GM12878 (cell line): ENCODE measurements at regions not wholly inside any gene's neighbourhood (a gene's known extent, or its start where the extent isn't known, plus 50 kb on each side); places are given as distances from the start of the nearest gene placed in this dataset.

ENCODE experiments used
- ATAC-seq: fragments of 200-7000 bp; cut with Tn5 transposase; 3 replicates; pipeline ENCODE4 v1.9.1; 2020; ENCODE audit warnings: mild to moderate bottlenecking, moderate library complexity
- BruUV-seq: library from RNA; stranded (reverse); fragments of 400-500 nt; replicated peaks from 2 replicates; lab custom pipeline; 2021; lab: Mats Ljungman, UMichigan
- CTCF ChIA-PET: fragments of 300-600 bp; sonication (Branson Sonifier 250); formaldehyde crosslinking; extraction: SDS; loops from one replicate; lab custom pipeline; 2021; ENCODE audit warnings: inconsistent platforms; lab: Yijun Ruan, JAX
- POLR2A ChIA-PET: fragments of 350-600 bp; formaldehyde crosslinking; extraction: SDS; loops from one replicate; lab custom pipeline; 2021; ENCODE audit warnings: inconsistent platforms; lab: Charles Lee
- RAD21 ChIA-PET: fragments of 300-600 bp; sonication (Branson Sonifier 250); formaldehyde crosslinking; loops from one replicate; lab custom pipeline; 2023; ENCODE audit warnings: antibody characterized with exemption; ENCODE audit not compliant: unreplicated experiment; lab: Charles Lee
- SMC1A ChIA-PET: fragments of 300-600 bp; sonication (Branson Sonifier 250); formaldehyde crosslinking; loops from one replicate; lab custom pipeline; 2023; ENCODE audit not compliant: unreplicated experiment, uncharacterized antibody; lab: Charles Lee
- DNase-seq: peaks from one replicate; pipeline ENCODE4 v3.0.0-alpha.2; 2011; ENCODE audit warnings: low read depth, low spot score
- FAIRE-seq: peaks from 3 replicates; lab custom pipeline; 2011; peaks lifted over from hg19 to GRCh38; lab: Jason Lieb, UNC
- H2AFZ ChIP-seq: 2 replicates; pipeline ENCODE4 v1.6.0; 2011; ENCODE audit warnings: low read depth, low read length, control low read depth; ENCODE audit not compliant: control insufficient read depth
- H3K27ac ChIP-seq: 2 replicates; pipeline ENCODE4 v1.5.1; 2011; ENCODE audit warnings: control low read depth; ENCODE audit not compliant: control insufficient read depth, insufficient read depth
- H3K27me3 ChIP-seq, 2 experiments: replicated peaks in 1 of 2; 2 replicates each; pipeline versions ENCODE4 v1.6.0 to v1.6.1; 2011; ENCODE audit warnings: low read length in 1 of 2; ENCODE audit not compliant: control insufficient read depth in 2 of 2, insufficient read depth in 2 of 2
- H3K36me3 ChIP-seq, 2 experiments: 2 replicates each; pipeline ENCODE4 v1.5.1; 2011; ENCODE audit warnings: low read length in 1 of 2; ENCODE audit not compliant: control insufficient read depth in 2 of 2, insufficient read depth in 2 of 2
- H3K4me1 ChIP-seq: 2 replicates; pipeline ENCODE4 v1.6.1; 2011; ENCODE audit warnings: mild to moderate bottlenecking, low read length, moderate library complexity, mixed read lengths; ENCODE audit not compliant: control insufficient read depth, insufficient read depth
- H3K4me2 ChIP-seq: 2 replicates; pipeline ENCODE4 v1.6.0; 2011; ENCODE audit warnings: control low read depth; ENCODE audit not compliant: control insufficient read depth, insufficient read depth
- H3K4me3 ChIP-seq: fragments of 200-600 bp; sonication (generic); 2 replicates; pipeline ENCODE4 v1.5.1; 2016
- H3K79me2 ChIP-seq: 2 replicates; pipeline ENCODE4 v1.6.0; 2011; ENCODE audit warnings: low read length; ENCODE audit not compliant: control insufficient read depth, insufficient read depth
- H3K9ac ChIP-seq: 2 replicates; pipeline ENCODE4 v1.8.0; 2011; ENCODE audit warnings: low read length, control low read depth, mixed read lengths; ENCODE audit not compliant: control insufficient read depth, insufficient read depth
- H3K9me3 ChIP-seq: replicated peaks from 3 replicates; pipeline ENCODE4 v1.5.1; 2011; ENCODE audit warnings: mild to moderate bottlenecking, low read length; ENCODE audit not compliant: control insufficient read depth, insufficient read depth
- H4K20me1 ChIP-seq: 2 replicates; pipeline ENCODE4 v1.6.0; 2011; ENCODE audit not compliant: control insufficient read depth, insufficient read depth
- CHD4 ChIP-seq: fragments of 200-600 bp; sonication (generic); IDR thresholded peaks from 2 replicates; pipeline ENCODE4 v1.6.1; 2016; ENCODE audit warnings: mild to moderate bottlenecking
- KAT2A ChIP-seq: conservative IDR thresholded peaks from 2 replicates; pipeline ENCODE4 v1.6.1; 2011; ENCODE audit warnings: low read depth, low read length; ENCODE audit not compliant: control insufficient read depth
- MTA2 ChIP-seq: fragments of 450-650 bp; IDR thresholded peaks from 2 replicates; pipeline ENCODE4 v1.6.1; 2016; ENCODE audit warnings: low read depth, mild to moderate bottlenecking, moderate library complexity
- NFYA ChIP-seq: IDR thresholded peaks from 2 replicates; pipeline ENCODE4 v1.6.1; 2011; ENCODE audit warnings: low read depth, mild to moderate bottlenecking, low read length, improper control_type of control experiment, borderline replicate concordance
- PAX5 ChIP-seq: IDR thresholded peaks from 2 replicates; pipeline ENCODE4 v1.6.1; 2011; ENCODE audit warnings: low read depth, low read length, borderline replicate concordance
- PBX3 ChIP-seq: IDR thresholded peaks from 2 replicates; pipeline ENCODE4 v1.6.1; 2011; ENCODE audit warnings: mild to moderate bottlenecking, low read depth, low read length, moderate library complexity; ENCODE audit not compliant: insufficient replicate concordance
- STAT1 ChIP-seq: fragments of 450-650 bp; conservative IDR thresholded peaks from 2 replicates; pipeline ENCODE4 v1.6.1; 2014; ENCODE audit warnings: antibody characterized with exemption, mild to moderate bottlenecking
- USF2 ChIP-seq: IDR thresholded peaks from 2 replicates; pipeline ENCODE4 v1.6.1; 2011; ENCODE audit warnings: low read depth, low read length, improper control_type of control experiment, borderline replicate concordance
- YY1 ChIP-seq: IDR thresholded peaks from 2 replicates; pipeline ENCODE4 v1.6.1; 2011; ENCODE audit warnings: low read depth, mild to moderate bottlenecking, low read length
- WGBS: methylation state at CpG from one replicate; pipeline ENCODE4 v1.1.6; 2016; ENCODE audit warnings: low lambda C conversion rate; ENCODE audit not compliant: insufficient replicate concordance, insufficient coverage; ENCODE audit errors: missing lambda C conversion rate; 5-methylcytosine and 5-hydroxymethylcytosine counted together
- in situ Hi-C: fragments of 300-500 bp; cut with MboI; formaldehyde crosslinking; loops from 9 replicates; pipeline ENCODE4 v1.14.3; 2018; ENCODE audit warnings: mixed read lengths
- intact Hi-C: fragments of 100-400 bp; cut with micrococcal nuclease; formaldehyde crosslinking; loops from one replicate; pipeline ENCODE4 v1.14.2; 2022; ENCODE audit not compliant: unreplicated experiment

DNA sequence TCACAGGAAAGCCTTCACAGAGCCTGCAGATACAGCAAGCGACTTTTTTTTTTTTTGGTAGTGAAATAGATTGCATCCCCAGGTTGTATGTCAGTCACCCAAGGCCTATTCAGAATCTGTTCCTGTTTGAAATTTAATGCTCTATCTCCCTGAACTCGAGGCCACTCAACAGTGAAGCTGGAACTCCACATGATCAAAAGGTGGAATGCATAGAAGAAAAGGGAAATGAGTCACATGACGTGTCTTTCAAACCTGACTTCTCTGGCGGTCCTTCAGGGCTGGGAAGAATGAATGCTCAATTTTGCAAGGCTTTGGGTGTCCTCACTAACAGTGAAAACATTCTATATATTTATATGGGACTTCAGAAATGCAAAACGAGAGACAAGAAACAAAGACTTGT is 88.4 kb upstream of the B3GAT2 start:
- Histone ChIP-seq H3K27ac (no peak overlapping the region), H3K27me3 (no peaks in the 10 kb centered on the region), H4K20me1 (no peaks in the 10 kb centered on the region), H3K4me1 (no peaks in the 10 kb centered on the region), H3K4me3 (no peak overlapping the region), H3K9me3 (no peaks in the 10 kb centered on the region), H3K4me2 (no peak overlapping the region), H3K9ac (no peak overlapping the region), H3K79me2 (no peaks in the 10 kb centered on the region), H3K36me3 (no peaks in the 10 kb centered on the region), H2AFZ (no peak overlapping the region)
- intact Hi-C loops, result no loop called here
- BruUV-seq, result no TSS peak
- RAD21 ChIA-PET, result no interaction called here
- DNase-seq (no peak), ATAC-seq (no peak), FAIRE-seq (no peak)
- in situ Hi-C loops, result no loop called here
- POLR2A ChIA-PET, result no interaction called here
- CTCF ChIA-PET, result no interaction called here
- 19% methylated on average over 5 of the region's 5 CpGs for WGBS
- TF ChIP-seq PBX3, result no peak
- no peak for TF ChIP-seq PAX5
- TF ChIP-seq USF2, result no peak
- TF ChIP-seq YY1, result no peak
- SMC1A ChIA-PET, result no interaction called here

DNA sequence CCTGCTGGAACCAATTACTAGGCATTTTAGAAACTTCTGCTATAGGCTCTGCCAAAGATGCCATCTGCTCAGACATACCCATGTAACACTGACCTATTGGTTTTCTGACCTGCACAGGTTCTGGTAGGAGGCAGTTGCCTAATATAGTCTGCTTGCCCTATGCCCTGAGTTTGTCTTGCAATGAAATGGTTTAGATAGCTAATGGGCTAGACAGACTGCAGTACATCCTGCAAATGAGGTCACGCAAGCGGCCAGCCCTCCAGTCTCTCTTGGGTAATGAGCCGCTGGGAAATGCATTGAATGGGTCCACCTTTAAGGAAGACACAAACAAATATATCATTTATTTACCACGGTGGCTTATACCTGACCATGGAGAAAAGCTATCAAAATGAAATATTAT is 90.6 kb upstream of the B3GAT2 start:
- in situ Hi-C loops, result no loop called here
- SMC1A ChIA-PET, result no interaction called here

More for the DNA sequence above, 90.6 kb upstream of the B3GAT2 start:
- RAD21 ChIA-PET, result no interaction called here
- FAIRE-seq, result no peak
- Histone ChIP-seq H4K20me1 (no peaks in the 10 kb centered on the region), H3K9me3 (no peaks in the 10 kb centered on the region), H3K27ac (no peak overlapping the region), H3K36me3 (no peaks in the 10 kb centered on the region), H2AFZ (no peak overlapping the region), H3K9ac (no peak overlapping the region), H3K27me3 (no peaks in the 10 kb centered on the region), H3K4me2 (no peak overlapping the region), H3K79me2 (no peaks in the 10 kb centered on the region), H3K4me1 (no peaks in the 10 kb centered on the region), H3K4me3 (no peak overlapping the region)
- POLR2A ChIA-PET, result no interaction called here
- no peak for ATAC-seq
- intact Hi-C loops, result no loop called here
- WGBS, result 72% methylated on average over 4 of the region's 4 CpGs
- CTCF ChIA-PET, result interaction anchor here (1.0 kb wide), 1 partner anchor 20 kb away, joined by 3 read pairs; no protein-coding TSS in a partner anchor
- TF ChIP-seq CHD4, result no peak
- no peak for TF ChIP-seq PAX5
- no peak for TF ChIP-seq MTA2
- TF ChIP-seq NFYA, result no peak
- no peak for TF ChIP-seq STAT1
- TF ChIP-seq KAT2A, result no peak
- no TSS peak for BruUV-seq
- DNase-seq, result no peak
